ENCODE measurements at regions not wholly inside any gene's neighbourhood (a gene's known extent, or its start where the extent isn't known, plus 50 kb on each side); places are given as distances from the start of the nearest gene placed in this dataset.

- Histone ChIP-seq H3K36me3 (ENCODE audit: insufficient read depth, low read length) (no peaks in the 10 kb centered on the region), H3K9me3 (ENCODE audit: low read length) (no peaks in the 10 kb centered on the region), H3K79me2 (replicated peaks; ENCODE audit: insufficient read depth, low read length) (no peaks in the 10 kb centered on the region), H3K4me2 (ENCODE audit: low read length) (no peak overlapping the region), H2AFZ (ENCODE audit: low read depth, low read length) (no peak overlapping the region), H3K9me2 (ENCODE audit: insufficient read depth, low read length) (no peaks in the 10 kb centered on the region), H3K27me3 (ENCODE audit: insufficient read depth, low read depth, low read length) (no peaks in the 10 kb centered on the region), H3K27ac (ENCODE audit: low read length) (no peak overlapping the region), H3K4me3 (ENCODE audit: low read length) (no peak overlapping the region), H3K9ac (ENCODE audit: low read length) (no peak overlapping the region), H3F3A (ENCODE audit: insufficient read depth, low read length, poor library complexity, severe bottlenecking) (no peaks in the 10 kb centered on the region), H4K20me1 (ENCODE audit: insufficient read depth) (no peaks in the 10 kb centered on the region)
- TF ChIP-seq REST (IDR thresholded peaks at IDR 0.05; ENCODE audit: borderline replicate concordance) (no peak), RAD21 (conservative IDR thresholded peaks at IDR 0.05) (no peak), EP300 (conservative IDR thresholded peaks at IDR 0.05; ENCODE audit: poor library complexity, severe bottlenecking) (no peak), CTCF (IDR thresholded peaks at IDR 0.05; ENCODE audit: poor library complexity, severe bottlenecking) (no peak), POLR2AphosphoS5 (IDR thresholded peaks at IDR 0.05) (no peak), MXI1 (conservative IDR thresholded peaks at IDR 0.05; ENCODE audit: poor library complexity, severe bottlenecking) (no peak), TAF1 (IDR thresholded peaks at IDR 0.05; ENCODE audit: low read depth) (no peak), EZH2 (IDR thresholded peaks at IDR 0.05; ENCODE audit: borderline replicate concordance, insufficient read depth, low read length, poor library complexity, severe bottlenecking) (no peak), SMC3 (conservative IDR thresholded peaks at IDR 0.05; ENCODE audit: poor library complexity) (no peak)
Measured at GRCh38 chr3:35187908-35188307, 451.4 kb upstream of the ARPP21 start.

GRCh38 chr3:35194666-35195065 lies 444.7 kb upstream of the ARPP21 start:
- Histone ChIP-seq H3K27me3 (ENCODE audit: insufficient read depth, low read depth, low read length) (no peaks in the 10 kb centered on the region), H3K27ac (ENCODE audit: low read length) (no peak overlapping the region), H3K79me2 (replicated peaks; ENCODE audit: insufficient read depth, low read length) (no peaks in the 10 kb centered on the region), H3K9me2 (ENCODE audit: insufficient read depth, low read length) (no peaks in the 10 kb centered on the region), H2AFZ (ENCODE audit: low read depth, low read length) (no peak overlapping the region), H3K9ac (ENCODE audit: low read length) (no peak overlapping the region), H3K4me2 (ENCODE audit: low read length) (no peak overlapping the region), H3K9me3 (ENCODE audit: low read length) (no peaks in the 10 kb centered on the region), H4K20me1 (ENCODE audit: insufficient read depth) (no peaks in the 10 kb centered on the region), H3K36me3 (ENCODE audit: insufficient read depth, low read length) (no peaks in the 10 kb centered on the region), H3K4me3 (ENCODE audit: low read length) (no peak overlapping the region), H3F3A (ENCODE audit: insufficient read depth, low read length, poor library complexity, severe bottlenecking) (no peaks in the 10 kb centered on the region)
- TF ChIP-seq CTCF (IDR thresholded peaks at IDR 0.05; ENCODE audit: poor library complexity, severe bottlenecking), result no peak
- TF ChIP-seq TAF1 (IDR thresholded peaks at IDR 0.05; ENCODE audit: low read depth), result no peak
- no peak for TF ChIP-seq RAD21 (conservative IDR thresholded peaks at IDR 0.05)
- no peak for TF ChIP-seq SMC3 (conservative IDR thresholded peaks at IDR 0.05; ENCODE audit: poor library complexity)
- no peak for TF ChIP-seq REST (IDR thresholded peaks at IDR 0.05; ENCODE audit: borderline replicate concordance)
- TF ChIP-seq MXI1 (conservative IDR thresholded peaks at IDR 0.05; ENCODE audit: poor library complexity, severe bottlenecking), result no peak
- no peak for TF ChIP-seq POLR2AphosphoS5 (IDR thresholded peaks at IDR 0.05)
- no peak for TF ChIP-seq EP300 (conservative IDR thresholded peaks at IDR 0.05; ENCODE audit: poor library complexity, severe bottlenecking)

Data from neural cell (in vitro differentiated cells).